GM18498 (cell line): ENCODE measurements at regions not wholly inside any gene's neighbourhood (a gene's known extent, or its start where the extent isn't known, plus 50 kb on each side); places are given as distances from the start of the nearest gene placed in this dataset.
"Not testable (repeated sequence)": the region's sequence is repeated elsewhere in the genome, so short reads cannot be mapped to it uniquely, and the experiment has no call there.

Source experiments
- ATAC-seq: cut with Tn5 transposase; IDR thresholded peaks from one replicate; pipeline ENCODE4 v1.9.1; 2021; ENCODE audit warnings: mild to moderate bottlenecking, moderate library complexity; ENCODE audit not compliant: unreplicated experiment

- ATAC-seq = no peak
These were observed 142.1 kb upstream of the USP9X start for GRCh38 chrX:40943093-40943641.

- ATAC-seq = peak; percentile 64
These were observed 139.9 kb upstream of the USP9X start for GRCh38 chrX:40945361-40945713.

- no peak for ATAC-seq
These were observed 138.0 kb upstream of the USP9X start for GRCh38 chrX:40947276-40947675.

GRCh38 chrX:40949071-40949470 lies 136.2 kb upstream of the USP9X start:
- ATAC-seq = no peak

GRCh38 chrX:40950546-40950945 lies 134.7 kb upstream of the USP9X start:
- ATAC-seq = no peak

- not testable (repeated sequence) for ATAC-seq
These were observed 133.8 kb upstream of the USP9X start for GRCh38 chrX:40951407-40951806.

- peak; percentile 32 for ATAC-seq
These were observed 132.4 kb upstream of the USP9X start for GRCh38 chrX:40952855-40953254.

- ATAC-seq = peak; percentile 70
These were observed 131.9 kb upstream of the USP9X start for GRCh38 chrX:40953369-40953768.

GRCh38 chrX:40960041-40960440 lies 125.2 kb upstream of the USP9X start:
- ATAC-seq = no peak

GRCh38 chrX:40962793-40963407 lies 122.3 kb upstream of the USP9X start:
- ATAC-seq = no peak

GRCh38 chrX:40964008-40964407 lies 121.2 kb upstream of the USP9X start:
- ATAC-seq = no peak

GRCh38 chrX:40964633-40965586 lies 120.3 kb upstream of the USP9X start:
- ATAC-seq = no peak

- ATAC-seq = no peak
These were observed 118.9 kb upstream of the USP9X start for GRCh38 chrX:40966213-40966820.

- no peak for ATAC-seq
These were observed 117.1 kb upstream of the USP9X start for GRCh38 chrX:40968180-40968579.

- ATAC-seq = no peak
These were observed 113.5 kb upstream of the USP9X start for GRCh38 chrX:40971736-40972135.

- ATAC-seq = no peak
These were observed 111.6 kb upstream of the USP9X start for GRCh38 chrX:40973619-40974018.

- no peak for ATAC-seq
These were observed 109.3 kb upstream of the USP9X start for GRCh38 chrX:40975951-40976350.

GRCh38 chrX:40976981-40977380 lies 108.3 kb upstream of the USP9X start:
- no peak for ATAC-seq

- no peak for ATAC-seq
These were observed 100.3 kb upstream of the USP9X start for GRCh38 chrX:40984962-40985361.

- ATAC-seq = no peak
These were observed 97.8 kb upstream of the USP9X start for GRCh38 chrX:40987413-40987812.

- ATAC-seq = no peak
These were observed 97.1 kb upstream of the USP9X start for GRCh38 chrX:40988100-40988499.

GRCh38 chrX:40993395-40993794 lies 91.8 kb upstream of the USP9X start:
- not testable (repeated sequence) for ATAC-seq
